Tibial nerve (tissue), 4 donors: ENCODE measurements at regions not wholly inside any gene's neighbourhood (a gene's known extent, or its start where the extent isn't known, plus 50 kb on each side); places are given as distances from the start of the nearest gene placed in this dataset.

ENCODE experiments used
- DNase-seq, 2 donors: peaks; one replicate each; pipeline ENCODE4 v3.0.0-alpha.2; 2019; ENCODE audit warnings: low spot score in 2 of 2
- H3K27ac ChIP-seq, 4 donors: fragments of 200-600 bp; sonication (generic) in 3 of 4; one replicate each; pipeline ENCODE4 v1.5.1; 2017 to 2019; ENCODE audit warnings: mild to moderate bottlenecking in 1 of 4
- H3K27me3 ChIP-seq, 2 donors: fragments of 200-600 bp; sonication (generic) in 1 of 2; one replicate each; pipeline versions ENCODE4 v1.5.1 to v1.6.0; 2017 to 2019
- H3K36me3 ChIP-seq, 3 donors: fragments of 200-600 bp; sonication (generic); one replicate each; pipeline ENCODE4 v1.5.1; 2018 to 2019
- H3K4me1 ChIP-seq, 4 donors: fragments of 200-600 bp; sonication (generic) in 3 of 4; one replicate each; pipeline ENCODE4 v1.5.1; 2017 to 2019
- H3K4me3 ChIP-seq, 4 donors: fragments of 200-600 bp; sonication (generic) in 3 of 4; one replicate each; pipeline ENCODE4 v1.5.1; 2017 to 2019; ENCODE audit warnings: mild to moderate bottlenecking in 1 of 4, moderate library complexity in 1 of 4
- H3K9me3 ChIP-seq, 4 donors: fragments of 200-600 bp; sonication (generic) in 3 of 4; one replicate each; pipeline ENCODE4 v1.5.1; 2017 to 2019
- EP300 ChIP-seq, 2 donors: sonication (generic); formaldehyde crosslinking; IDR thresholded peaks; one replicate each; pipeline ENCODE4 v1.6.1; 2017; ENCODE audit warnings: antibody characterized with exemption in 2 of 2, mild to moderate bottlenecking in 1 of 2
- POLR2A ChIP-seq, 2 donors: fragments of 450-650 bp; IDR thresholded peaks; one replicate each; pipeline ENCODE4 v1.6.1; 2017; ENCODE audit warnings: antibody characterized with exemption in 2 of 2, mild to moderate bottlenecking in 2 of 2, moderate library complexity in 2 of 2
- WGBS, 2 donors: methylation state at CpG; one replicate each; pipeline ENCODE4 v1.1.5; 2018; 5-methylcytosine and 5-hydroxymethylcytosine counted together
- TF ChIP-seq, protein P1 (sequence below), 5 experiments: fragments of 200-600 bp in 3 of 5; fragments of 450-650 bp in 2 of 5; sonication (generic) in 3 of 5; IDR thresholded peaks; one replicate each; pipeline ENCODE4 v1.5.1; 2016 to 2019; ENCODE audit warnings: antibody characterized with exemption in 5 of 5, mild to moderate bottlenecking in 3 of 5, moderate library complexity in 2 of 5

GRCh38 chr2:80894486-80894885, 589.9 kb upstream of the LRRTM1 start:
- no peaks in the 10 kb centered on the region for H3K36me3 ChIP-seq
- WGBS, 2 donors, result 41 to 47% methylated on average over 3 of the region's 3 CpGs
- no peaks in the 10 kb centered on the region for H3K9me3 ChIP-seq
- no peak for DNase-seq
- H3K27ac ChIP-seq, result no peak overlapping the region
- H3K4me3 ChIP-seq, result no peak overlapping the region
- peaks cover 0 to 14% (median 0%) of the 10 kb centered on the region in 4 donors for H3K4me1 ChIP-seq
- no peaks in the 10 kb centered on the region for H3K27me3 ChIP-seq
- no peak for TF ChIP-seq POLR2A (IDR thresholded peaks at IDR 0.05)
- no peak for TF ChIP-seq EP300 (IDR thresholded peaks at IDR 0.05)
- TF ChIP-seq, protein P1, sequence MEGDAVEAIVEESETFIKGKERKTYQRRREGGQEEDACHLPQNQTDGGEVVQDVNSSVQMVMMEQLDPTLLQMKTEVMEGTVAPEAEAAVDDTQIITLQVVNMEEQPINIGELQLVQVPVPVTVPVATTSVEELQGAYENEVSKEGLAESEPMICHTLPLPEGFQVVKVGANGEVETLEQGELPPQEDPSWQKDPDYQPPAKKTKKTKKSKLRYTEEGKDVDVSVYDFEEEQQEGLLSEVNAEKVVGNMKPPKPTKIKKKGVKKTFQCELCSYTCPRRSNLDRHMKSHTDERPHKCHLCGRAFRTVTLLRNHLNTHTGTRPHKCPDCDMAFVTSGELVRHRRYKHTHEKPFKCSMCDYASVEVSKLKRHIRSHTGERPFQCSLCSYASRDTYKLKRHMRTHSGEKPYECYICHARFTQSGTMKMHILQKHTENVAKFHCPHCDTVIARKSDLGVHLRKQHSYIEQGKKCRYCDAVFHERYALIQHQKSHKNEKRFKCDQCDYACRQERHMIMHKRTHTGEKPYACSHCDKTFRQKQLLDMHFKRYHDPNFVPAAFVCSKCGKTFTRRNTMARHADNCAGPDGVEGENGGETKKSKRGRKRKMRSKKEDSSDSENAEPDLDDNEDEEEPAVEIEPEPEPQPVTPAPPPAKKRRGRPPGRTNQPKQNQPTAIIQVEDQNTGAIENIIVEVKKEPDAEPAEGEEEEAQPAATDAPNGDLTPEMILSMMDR (IDR thresholded peaks at IDR 0.05), result no peak

DNA sequence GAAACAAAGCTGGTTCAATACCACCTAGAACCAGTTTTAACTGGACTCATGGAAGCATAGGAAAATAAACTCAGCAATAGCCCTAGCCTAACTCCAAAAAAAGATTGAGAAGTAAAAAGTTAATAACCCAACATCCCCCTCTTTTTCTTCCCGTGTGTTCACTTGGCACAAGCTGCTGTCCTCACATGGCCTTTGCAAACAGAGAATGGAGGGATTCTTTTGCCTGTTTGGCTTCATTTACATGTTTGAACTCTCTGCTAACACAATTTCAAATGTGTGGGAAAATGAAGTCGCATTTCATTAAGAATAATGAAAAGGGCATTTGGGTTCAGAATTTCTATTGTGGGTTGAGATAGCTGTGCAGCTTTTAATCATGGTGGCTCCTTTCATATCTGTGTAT, 589.2 kb upstream of the LRRTM1 start:
- DNase-seq, result no peak
- 23 to 26% methylated on average over 2 of the region's 2 CpGs for WGBS, 2 donors
- TF ChIP-seq POLR2A (IDR thresholded peaks at IDR 0.05), result no peak
- no peak for TF ChIP-seq EP300 (IDR thresholded peaks at IDR 0.05)
- TF ChIP-seq, protein P1 (IDR thresholded peaks at IDR 0.05), result no peak
- Histone ChIP-seq H3K4me1 (peaks cover 0 to 14% (median 0%) of the 10 kb centered on the region in 4 donors), H3K9me3 (no peaks in the 10 kb centered on the region), H3K27ac (no peak overlapping the region), H3K27me3 (no peaks in the 10 kb centered on the region), H3K4me3 (no peak overlapping the region), H3K36me3 (no peaks in the 10 kb centered on the region)

DNA sequence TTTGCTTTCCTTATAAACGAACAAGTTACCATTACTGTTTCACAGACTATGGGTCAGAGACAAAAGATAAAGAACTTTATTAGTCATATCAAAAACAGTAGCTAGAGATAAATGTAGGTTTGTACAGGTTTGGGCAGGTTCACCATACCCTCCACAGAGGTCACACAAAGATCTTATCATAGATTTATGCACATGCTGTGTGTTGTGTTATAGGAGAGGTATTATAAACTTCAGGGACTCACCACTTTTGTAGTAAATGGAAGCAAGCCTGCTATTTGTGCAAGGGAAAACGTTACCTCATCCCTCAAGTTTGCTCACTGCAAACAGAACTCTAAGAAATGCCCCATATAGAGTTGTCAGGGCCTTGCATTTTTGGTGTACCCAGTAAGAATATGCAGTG, 584.5 kb upstream of the LRRTM1 start:
- 56 to 73% methylated on average over 2 of the region's 2 CpGs for WGBS, 2 donors
- Histone ChIP-seq H3K27me3 (no peaks in the 10 kb centered on the region), H3K9me3 (no peaks in the 10 kb centered on the region), H3K4me1 (peaks cover 0 to 5% (median 0%) of the 10 kb centered on the region in 4 donors), H3K36me3 (no peaks in the 10 kb centered on the region), H3K4me3 (no peak overlapping the region), H3K27ac (no peak overlapping the region)
- TF ChIP-seq EP300 (IDR thresholded peaks at IDR 0.05) (no peak), POLR2A (IDR thresholded peaks at IDR 0.05) (no peak)
- TF ChIP-seq, protein P1 (IDR thresholded peaks at IDR 0.05), result no peak
- no peak for DNase-seq

DNA sequence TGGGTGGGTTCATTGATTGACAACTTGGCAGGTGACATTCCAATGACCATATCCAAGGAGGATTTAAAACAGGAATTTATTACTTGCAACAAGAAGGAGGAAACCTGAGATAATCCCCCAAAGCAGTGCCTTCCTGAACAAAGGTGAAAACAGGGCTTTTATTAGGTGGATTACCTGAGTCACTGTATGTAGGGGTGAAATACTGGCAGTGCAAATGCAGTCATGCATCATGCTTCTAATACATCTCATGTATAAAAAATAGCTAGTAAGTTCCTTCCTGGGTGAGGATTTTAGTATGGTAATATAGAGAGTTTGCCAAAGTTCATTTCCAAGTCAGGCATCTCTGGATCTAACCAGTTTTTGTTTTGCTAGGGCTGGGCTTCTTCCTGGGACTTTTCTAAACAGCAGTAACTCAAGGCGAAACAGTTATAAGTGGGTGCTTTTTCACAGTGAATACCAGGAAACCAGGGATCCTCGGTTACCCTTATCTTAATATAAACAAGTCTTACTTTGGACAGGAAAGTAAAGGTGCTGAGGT, 583.4 kb upstream of the LRRTM1 start:
- Histone ChIP-seq H3K4me1 (no peaks in the 10 kb centered on the region), H3K27ac (no peak overlapping the region), H3K36me3 (no peaks in the 10 kb centered on the region), H3K27me3 (no peaks in the 10 kb centered on the region), H3K4me3 (no peak overlapping the region), H3K9me3 (no peaks in the 10 kb centered on the region)
- no peak for DNase-seq
- WGBS, 2 donors, result 53 to 58% methylated on average over 2 of the region's 2 CpGs
- TF ChIP-seq EP300 (IDR thresholded peaks at IDR 0.05), result no peak
- TF ChIP-seq, protein P1 (IDR thresholded peaks at IDR 0.05), result no peak
- TF ChIP-seq POLR2A (IDR thresholded peaks at IDR 0.05), result no peak

DNA sequence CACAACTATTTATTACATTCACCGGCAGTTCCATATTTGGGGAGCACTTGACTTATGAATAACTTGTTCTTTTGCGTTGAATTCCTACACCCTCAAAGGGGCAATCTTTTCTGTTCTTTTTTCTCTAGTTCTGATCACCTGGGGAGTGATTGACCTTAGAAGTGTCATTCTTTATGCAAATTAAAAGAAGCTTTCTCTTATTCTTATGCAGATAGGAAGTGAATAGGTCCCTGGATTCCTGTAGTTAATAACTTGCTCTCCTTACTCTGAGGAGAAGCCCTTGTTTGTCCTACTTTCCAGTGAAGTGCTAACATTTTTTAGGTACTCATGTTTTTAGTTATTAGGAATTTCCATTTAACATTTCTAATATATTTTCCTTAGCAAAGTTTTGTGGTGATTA, 569.8 kb upstream of the LRRTM1 start:
- no peaks in the 10 kb centered on the region for H3K9me3 ChIP-seq
- H3K27me3 ChIP-seq, result no peaks in the 10 kb centered on the region
- H3K36me3 ChIP-seq, result no peaks in the 10 kb centered on the region
- H3K4me3 ChIP-seq, result no peak overlapping the region
- DNase-seq, result no peak
- no peaks in the 10 kb centered on the region for H3K4me1 ChIP-seq
- H3K27ac ChIP-seq, result no peak overlapping the region
- TF ChIP-seq, protein P1 (IDR thresholded peaks at IDR 0.05), result no peak
- TF ChIP-seq EP300 (IDR thresholded peaks at IDR 0.05) (no peak), POLR2A (IDR thresholded peaks at IDR 0.05) (no peak)
- 52 to 60% methylated on average over 2 of the region's 2 CpGs for WGBS, 2 donors
